ENCODE measurements at regions not wholly inside any gene's neighbourhood (a gene's known extent, or its start where the extent isn't known, plus 50 kb on each side); places are given as distances from the start of the nearest gene placed in this dataset.

GRCh38 chrY:8128578-8128977 lies 1208.7 kb upstream of the TSPY4 start:
- TF ChIP-seq POLR2A (IDR thresholded peaks at IDR 0.05; ENCODE audit: low read length): no peak
- no peak for TF ChIP-seq GATA1 (IDR thresholded peaks at IDR 0.05; ENCODE audit: low read depth, low read length)

All from erythroblast (primary cell).